ENCODE measurements at regions not wholly inside any gene's neighbourhood (a gene's known extent, or its start where the extent isn't known, plus 50 kb on each side); places are given as distances from the start of the nearest gene placed in this dataset.

GRCh38 chr3:157824281-157824680 lies 281.9 kb downstream of the SHOX2 start:
- TF ChIP-seq ATF1 (CRISPR knock-in tag; IDR thresholded peaks at IDR 0.05) (no peak), ATF1 (tag; IDR thresholded peaks at IDR 0.05) (no peak), REST (IDR thresholded peaks at IDR 0.05; ENCODE audit: borderline replicate concordance) (no peak), REST (CRISPR knock-in tag; IDR thresholded peaks at IDR 0.05; ENCODE audit: low read depth) (no peak), SMAD3 (CRISPR knock-in tag; conservative IDR thresholded peaks at IDR 0.05) (no peak), PATZ1 (CRISPR knock-in tag; IDR thresholded peaks at IDR 0.05; ENCODE audit: borderline replicate concordance) (no peak), THAP12 (CRISPR knock-in tag; IDR thresholded peaks at IDR 0.05) (no peak), ZNF24 (IDR thresholded peaks at IDR 0.05) (no peak), ZNF707 (CRISPR knock-in tag; conservative IDR thresholded peaks at IDR 0.05) (no peak), TBL1XR1 (IDR thresholded peaks at IDR 0.05; ENCODE audit: low read length in 2 of 2) (no peak), ZFX (CRISPR knock-in tag; IDR thresholded peaks at IDR 0.05) (no peak), CSDE1 (IDR thresholded peaks at IDR 0.05) (no peak), PKNOX1 (IDR thresholded peaks at IDR 0.05) (no peak)
